Fibroblast of villous mesenchyme (primary cell): ENCODE measurements at regions not wholly inside any gene's neighbourhood (a gene's known extent, or its start where the extent isn't known, plus 50 kb on each side); places are given as distances from the start of the nearest gene placed in this dataset.

Experiments used
- DNase-seq: peaks from one replicate; pipeline ENCODE4 v3.0.0-alpha.2; 2010; ENCODE audit warnings: low read depth
- H3K4me3 ChIP-seq: 2 replicates; pipeline ENCODE4 v1.5.1; 2011; ENCODE audit warnings: low read depth, mild to moderate bottlenecking, low read length
- TF ChIP-seq, protein P1 (sequence below): IDR thresholded peaks from 2 replicates; pipeline ENCODE4 v1.5.1; 2012; ENCODE audit warnings: low read depth, mild to moderate bottlenecking, low read length; ENCODE audit not compliant: insufficient read depth

DNA sequence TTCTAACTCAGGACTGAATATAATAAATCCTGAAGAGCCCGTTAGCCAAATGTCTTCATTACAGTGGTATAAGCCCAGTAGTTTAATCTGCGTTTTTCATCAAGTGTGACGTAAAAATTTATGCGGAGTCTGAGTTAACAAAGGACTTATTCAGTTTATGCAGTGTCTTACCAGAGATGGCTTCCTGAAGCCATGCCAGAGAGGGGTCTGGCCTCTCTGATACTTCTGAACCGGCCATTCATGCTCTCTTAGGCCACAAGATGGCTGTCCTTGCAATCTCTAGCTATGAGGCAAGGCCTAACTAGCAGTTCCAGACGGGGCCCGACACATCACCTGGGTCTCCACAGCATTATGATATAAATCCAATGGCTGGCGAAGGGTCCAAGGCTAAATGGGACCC is 101.4 kb downstream of the TEX35 start:
- no peak for DNase-seq
- TF ChIP-seq, protein P1, sequence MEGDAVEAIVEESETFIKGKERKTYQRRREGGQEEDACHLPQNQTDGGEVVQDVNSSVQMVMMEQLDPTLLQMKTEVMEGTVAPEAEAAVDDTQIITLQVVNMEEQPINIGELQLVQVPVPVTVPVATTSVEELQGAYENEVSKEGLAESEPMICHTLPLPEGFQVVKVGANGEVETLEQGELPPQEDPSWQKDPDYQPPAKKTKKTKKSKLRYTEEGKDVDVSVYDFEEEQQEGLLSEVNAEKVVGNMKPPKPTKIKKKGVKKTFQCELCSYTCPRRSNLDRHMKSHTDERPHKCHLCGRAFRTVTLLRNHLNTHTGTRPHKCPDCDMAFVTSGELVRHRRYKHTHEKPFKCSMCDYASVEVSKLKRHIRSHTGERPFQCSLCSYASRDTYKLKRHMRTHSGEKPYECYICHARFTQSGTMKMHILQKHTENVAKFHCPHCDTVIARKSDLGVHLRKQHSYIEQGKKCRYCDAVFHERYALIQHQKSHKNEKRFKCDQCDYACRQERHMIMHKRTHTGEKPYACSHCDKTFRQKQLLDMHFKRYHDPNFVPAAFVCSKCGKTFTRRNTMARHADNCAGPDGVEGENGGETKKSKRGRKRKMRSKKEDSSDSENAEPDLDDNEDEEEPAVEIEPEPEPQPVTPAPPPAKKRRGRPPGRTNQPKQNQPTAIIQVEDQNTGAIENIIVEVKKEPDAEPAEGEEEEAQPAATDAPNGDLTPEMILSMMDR, result no peak
- no peak overlapping the region for H3K4me3 ChIP-seq

DNA sequence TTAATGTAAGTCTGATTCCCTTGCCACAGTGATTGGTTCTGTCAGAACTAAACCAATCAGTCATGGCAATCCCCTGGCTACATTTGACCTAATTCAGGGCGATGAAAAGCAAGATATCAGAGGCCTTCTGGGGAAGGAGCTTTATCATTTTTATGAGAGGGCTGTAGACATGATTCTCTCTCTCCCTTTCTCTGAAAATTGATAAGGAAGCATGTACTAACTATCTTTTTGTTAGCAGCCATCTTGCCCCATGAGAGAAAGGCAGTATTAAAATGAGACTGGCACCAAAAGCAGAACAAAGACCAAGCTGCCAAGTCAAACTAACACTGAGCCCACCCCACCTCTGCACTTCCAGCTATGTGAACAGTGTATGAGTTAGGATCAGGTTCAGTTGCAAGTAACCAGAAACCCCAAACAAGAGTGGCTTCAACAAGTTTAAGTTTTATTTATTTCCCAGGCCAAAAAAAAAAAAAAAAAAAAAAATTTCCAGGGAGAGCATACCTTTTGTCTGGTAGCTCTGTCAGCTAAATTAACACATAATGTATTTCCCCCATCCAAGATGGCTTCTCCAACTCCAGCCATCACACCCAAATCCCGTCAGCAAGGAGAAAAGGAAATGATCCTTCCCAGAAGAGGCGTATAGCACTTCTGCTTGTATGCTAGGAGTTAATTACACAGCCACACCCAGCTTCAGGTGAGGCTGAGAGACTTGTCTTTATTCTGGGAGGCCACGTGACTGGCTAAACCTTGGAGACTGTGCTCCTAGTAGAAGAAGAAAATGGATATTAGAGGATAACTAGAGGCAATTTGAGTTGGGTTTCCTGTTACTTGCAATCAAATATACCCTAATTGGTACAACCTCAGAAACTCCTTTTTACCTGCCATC is 105.8 kb upstream of the RALGPS2 start:
- H3K4me3 ChIP-seq, result no peak overlapping the region
- TF ChIP-seq, protein P1, result no peak
- DNase-seq, result no peak

DNA sequence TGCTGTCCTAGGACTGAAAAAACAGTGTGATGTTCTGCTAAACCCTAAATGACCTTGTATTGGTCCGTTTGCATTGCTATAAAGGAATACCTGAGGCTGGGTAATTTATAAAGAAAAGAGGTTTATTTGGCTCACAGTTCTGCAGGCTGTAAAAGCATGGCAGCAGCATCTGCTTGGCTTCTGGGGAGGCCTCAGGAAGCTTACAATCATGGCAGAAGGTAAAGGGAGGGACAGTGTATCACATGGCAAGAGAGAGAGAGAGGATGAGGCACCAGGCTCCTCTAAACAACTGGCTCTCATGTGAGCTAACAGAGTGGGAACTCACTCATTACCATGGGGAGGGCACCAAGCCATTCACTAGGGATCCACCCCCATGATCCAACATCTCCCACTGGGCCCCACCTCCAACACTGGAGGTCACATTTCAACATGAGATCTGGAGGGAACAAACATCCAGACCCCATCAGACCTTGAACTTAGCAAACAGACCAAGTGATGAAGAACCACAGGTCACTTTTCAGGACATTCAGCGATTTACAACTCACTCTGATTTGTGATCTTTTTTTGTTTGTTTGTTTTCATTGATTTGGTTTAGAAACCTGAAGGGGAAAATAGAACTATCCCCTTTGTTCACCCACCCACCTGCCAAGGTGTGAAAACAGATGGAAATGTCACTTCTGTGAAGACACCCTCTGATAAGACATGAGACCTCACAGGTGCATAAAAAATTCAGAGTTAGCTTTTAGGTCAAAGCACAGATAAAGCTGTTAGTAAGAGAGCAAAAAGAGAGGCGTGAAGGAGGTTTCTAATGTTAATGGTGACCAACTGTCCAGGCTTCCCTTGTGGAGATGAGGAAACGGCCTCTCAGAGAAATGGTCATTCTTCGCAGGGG is 104.2 kb upstream of the RALGPS2 start:
- TF ChIP-seq, protein P1, result no peak
- no peak for DNase-seq
- no peak overlapping the region for H3K4me3 ChIP-seq

DNA sequence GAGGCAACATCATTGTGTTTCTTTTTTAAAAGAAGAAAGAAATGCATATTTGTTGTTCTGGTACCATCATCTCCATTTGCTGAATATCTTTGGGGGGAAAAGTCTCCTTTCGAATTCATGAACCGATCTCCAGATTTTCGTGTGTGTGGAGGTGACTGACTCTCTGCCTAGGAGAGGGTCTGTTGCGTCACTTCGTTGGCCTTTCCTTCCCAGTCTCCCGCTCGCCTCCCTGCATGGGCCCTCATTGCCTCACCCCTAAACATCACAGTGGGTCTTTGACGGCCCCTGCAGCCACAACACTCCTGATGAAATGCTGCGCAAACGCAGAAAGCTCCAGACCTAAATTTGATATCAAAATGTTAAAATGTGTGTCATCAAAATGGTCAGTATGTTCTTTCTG is 103.2 kb upstream of the RALGPS2 start:
- TF ChIP-seq, protein P1, result no peak

DNA sequence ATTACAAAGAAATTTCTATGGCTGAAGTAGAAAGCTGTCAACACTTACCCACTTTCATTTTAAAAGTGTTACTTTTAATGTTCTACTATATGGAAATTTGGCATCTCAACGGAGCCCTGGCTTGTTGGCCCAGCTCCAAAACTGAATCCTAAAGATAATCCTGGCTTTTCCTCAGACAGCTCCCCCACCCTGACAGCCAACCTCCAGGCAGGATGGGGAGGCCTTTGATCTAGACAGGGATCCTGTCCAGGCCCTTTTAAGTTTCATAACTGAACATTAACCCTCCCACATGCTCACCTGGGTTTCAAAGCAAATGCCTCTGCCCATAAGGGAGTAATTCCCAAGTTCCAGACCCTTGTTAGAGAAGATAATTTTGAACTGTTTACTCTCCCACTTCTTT is 99.3 kb upstream of the RALGPS2 start:
- TF ChIP-seq, protein P1, result no peak
- DNase-seq, result peak; percentile 65
- no peak overlapping the region for H3K4me3 ChIP-seq

More for the DNA sequence above, 103.2 kb upstream of the RALGPS2 start:
- no peak overlapping the region for H3K4me3 ChIP-seq
- no peak for DNase-seq

DNA sequence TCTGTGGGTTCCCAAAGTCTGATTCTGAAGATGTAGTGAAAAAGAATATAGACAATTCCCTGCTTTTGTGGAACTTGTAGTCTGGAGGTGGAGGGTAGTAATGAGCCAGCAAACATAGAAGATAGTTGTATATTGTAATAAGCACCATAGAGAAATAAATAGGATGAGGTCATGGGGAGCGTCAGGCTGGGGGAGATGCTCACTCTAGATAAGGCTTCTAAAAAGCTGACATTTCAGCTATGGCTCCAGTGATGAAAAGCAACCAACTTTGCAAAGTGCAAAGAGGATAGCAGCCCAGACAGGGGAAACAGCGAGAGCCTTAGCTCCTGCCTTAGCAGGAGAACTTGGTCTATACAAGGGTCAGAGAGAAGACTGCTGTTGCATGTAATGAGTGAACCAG is 98.0 kb upstream of the RALGPS2 start:
- no peak for DNase-seq
- TF ChIP-seq, protein P1, result no peak
- H3K4me3 ChIP-seq, result no peak overlapping the region
